ENCODE measurements at regions not wholly inside any gene's neighbourhood (a gene's known extent, or its start where the extent isn't known, plus 50 kb on each side); places are given as distances from the start of the nearest gene placed in this dataset.

DNA sequence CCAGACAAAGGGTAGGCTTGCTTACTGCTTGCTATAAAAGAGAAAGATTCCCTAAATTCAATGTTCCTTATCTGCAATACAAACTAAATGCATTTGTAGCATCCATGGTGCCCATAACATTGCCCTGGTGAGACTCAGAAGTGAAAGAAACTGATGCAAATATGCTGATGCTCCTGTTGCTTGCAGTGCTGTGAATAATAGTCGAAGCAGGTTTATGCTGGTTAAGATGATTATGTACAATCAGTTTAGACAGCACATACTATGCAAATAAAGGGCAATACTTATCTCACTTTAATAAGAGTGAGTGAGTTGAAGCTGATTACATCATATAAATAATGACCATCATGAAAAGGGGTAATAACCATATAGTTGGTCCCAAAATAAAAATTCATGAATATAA, 215.5 kb downstream of the SNCAIP start:
- no peaks in the 10 kb centered on the region for H3K9me3 Mint-ChIP-seq
- H3K79me1 ChIP-seq (ENCODE audit: insufficient read depth, low read depth, low read length, poor library complexity, severe bottlenecking): no peaks in the 10 kb centered on the region
- H3K27me3 Mint-ChIP-seq (ENCODE audit: low read depth): no peaks in the 10 kb centered on the region
- no peak overlapping the region for H3K4ac ChIP-seq (ENCODE audit: low read depth, low read length)
- no peak overlapping the region for H4K5ac ChIP-seq (ENCODE audit: insufficient read length, low read depth, low read length)
- H3K4me2 ChIP-seq (ENCODE audit: insufficient read depth, insufficient read length, low read length): no peak overlapping the region
- no peak overlapping the region for H3K9ac ChIP-seq (ENCODE audit: extremely low read depth, insufficient read length, low read length)
- H4K20me1 ChIP-seq (ENCODE audit: control insufficient read depth, insufficient read depth, insufficient read length): no peaks in the 10 kb centered on the region
- H4K8ac ChIP-seq (replicated peaks; ENCODE audit: insufficient read length, low read depth, low read length): no peak overlapping the region
- H2BK120ac ChIP-seq (ENCODE audit: low read depth, low read length, poor library complexity, severe bottlenecking): no peak overlapping the region
- no peaks in the 10 kb centered on the region for H3K27me3 ChIP-seq (ENCODE audit: insufficient read depth, low read length)
- H3K27ac ChIP-seq (ENCODE audit: insufficient read length, low read depth, low read length): no peak overlapping the region
- no peak overlapping the region for H3K14ac ChIP-seq (ENCODE audit: insufficient read depth, low read length)
- no peak overlapping the region for H3T11ph ChIP-seq (ENCODE audit: low read length)
- peaks cover 11 to 13% of the 10 kb centered on the region in 2 experiments for H3K4me1 Mint-ChIP-seq
- H2AFZ ChIP-seq (ENCODE audit: low read length): no peak overlapping the region
- H3K36me3 Mint-ChIP-seq (ENCODE audit: insufficient read depth in 1 of 3, low read depth in 3 of 3): no peaks in the 10 kb centered on the region; a peak in 1 of 7 replicates
- no peak overlapping the region for H2BK12ac ChIP-seq (ENCODE audit: insufficient read length, low read depth, low read length)
- WGBS (ENCODE audit: extremely low coverage, insufficient read length, low lambda C conversion rate): no CpG with 5 or more reads among the region's 1 CpG
- no peaks in the 10 kb centered on the region for H3K9me3 ChIP-seq (ENCODE audit: control insufficient read depth, low read depth, low read length)
- no peak overlapping the region for H2BK20ac ChIP-seq (ENCODE audit: low read depth, low read length, poor library complexity, severe bottlenecking)
- no peak overlapping the region for H3K4me3 Mint-ChIP-seq
- no peak overlapping the region for H3K18ac ChIP-seq (ENCODE audit: insufficient read length, low read depth, low read length)
- H4K91ac ChIP-seq (ENCODE audit: insufficient read length, low read depth, low read length): no peak overlapping the region
- H3K23ac ChIP-seq (ENCODE audit: insufficient read length, low read depth, low read length): no peak overlapping the region
- no peak overlapping the region for H2AK5ac ChIP-seq (ENCODE audit: insufficient read length, low read length)
- no peak overlapping the region for H3K56ac ChIP-seq (ENCODE audit: insufficient read length, low read depth, low read length)
- H2BK15ac ChIP-seq (ENCODE audit: low read depth, low read length): no peak overlapping the region
- H3K79me2 ChIP-seq (ENCODE audit: insufficient read depth, low read length): no peaks in the 10 kb centered on the region
- H3K27ac Mint-ChIP-seq: no peak overlapping the region
- DNase-seq: no peak
- TF ChIP-seq, protein P1, sequence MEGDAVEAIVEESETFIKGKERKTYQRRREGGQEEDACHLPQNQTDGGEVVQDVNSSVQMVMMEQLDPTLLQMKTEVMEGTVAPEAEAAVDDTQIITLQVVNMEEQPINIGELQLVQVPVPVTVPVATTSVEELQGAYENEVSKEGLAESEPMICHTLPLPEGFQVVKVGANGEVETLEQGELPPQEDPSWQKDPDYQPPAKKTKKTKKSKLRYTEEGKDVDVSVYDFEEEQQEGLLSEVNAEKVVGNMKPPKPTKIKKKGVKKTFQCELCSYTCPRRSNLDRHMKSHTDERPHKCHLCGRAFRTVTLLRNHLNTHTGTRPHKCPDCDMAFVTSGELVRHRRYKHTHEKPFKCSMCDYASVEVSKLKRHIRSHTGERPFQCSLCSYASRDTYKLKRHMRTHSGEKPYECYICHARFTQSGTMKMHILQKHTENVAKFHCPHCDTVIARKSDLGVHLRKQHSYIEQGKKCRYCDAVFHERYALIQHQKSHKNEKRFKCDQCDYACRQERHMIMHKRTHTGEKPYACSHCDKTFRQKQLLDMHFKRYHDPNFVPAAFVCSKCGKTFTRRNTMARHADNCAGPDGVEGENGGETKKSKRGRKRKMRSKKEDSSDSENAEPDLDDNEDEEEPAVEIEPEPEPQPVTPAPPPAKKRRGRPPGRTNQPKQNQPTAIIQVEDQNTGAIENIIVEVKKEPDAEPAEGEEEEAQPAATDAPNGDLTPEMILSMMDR (conservative IDR thresholded peaks at IDR 0.05): no peak
- H3K23me2 ChIP-seq (ENCODE audit: insufficient read length, low read depth, low read length, poor library complexity, severe bottlenecking): no peaks in the 10 kb centered on the region
- no peak overlapping the region for H2BK5ac ChIP-seq (ENCODE audit: insufficient read length, low read length)
- no peaks in the 10 kb centered on the region for H3K4me1 ChIP-seq (ENCODE audit: insufficient read depth, low read length)

Data from H9 (cell line).